Upper lobe of left lung (tissue), 4 donors: ENCODE measurements at regions not wholly inside any gene's neighbourhood (a gene's known extent, or its start where the extent isn't known, plus 50 kb on each side); places are given as distances from the start of the nearest gene placed in this dataset.

ENCODE experiments used
- CTCF ChIP-seq, 6 experiments: fragments of 450-650 bp in 4 of 6; fragments of 200-600 bp in 2 of 6; sonication (generic) in 2 of 6; IDR thresholded peaks; one replicate each; pipeline ENCODE4 v1.5.1; 2016 to 2019; ENCODE audit warnings: antibody characterized with exemption in 6 of 6
- EP300 ChIP-seq, 4 donors: sonication (generic); formaldehyde crosslinking; IDR thresholded peaks; one replicate each; pipeline ENCODE4 v1.5.1; 2017; ENCODE audit warnings: antibody characterized with exemption in 4 of 4, control low read depth in 2 of 4
- POLR2A ChIP-seq, 4 donors: fragments of 450-650 bp; IDR thresholded peaks; one replicate each; pipeline ENCODE4 v1.5.1; 2016 to 2017; ENCODE audit warnings: antibody characterized with exemption in 4 of 4, mild to moderate bottlenecking in 2 of 4
- POLR2AphosphoS5 ChIP-seq, 2 donors: sonication (generic); formaldehyde crosslinking; IDR thresholded peaks; one replicate each; pipeline ENCODE4 v1.5.1; 2017; ENCODE audit warnings: antibody characterized with exemption in 2 of 2

GRCh38 chr12:114274131-114274530 is 131.8 kb downstream of the TBX5 start:
- TF ChIP-seq CTCF (IDR thresholded peaks at IDR 0.05) = no peak
- no peak for TF ChIP-seq POLR2AphosphoS5 (IDR thresholded peaks at IDR 0.05)
- no peak for TF ChIP-seq POLR2A (IDR thresholded peaks at IDR 0.05)
- no peak for TF ChIP-seq EP300 (IDR thresholded peaks at IDR 0.05)
